ENCODE measurements at regions not wholly inside any gene's neighbourhood (a gene's known extent, or its start where the extent isn't known, plus 50 kb on each side); places are given as distances from the start of the nearest gene placed in this dataset.

- TF ChIP-seq HMGXB4 (CRISPR knock-in tag; IDR thresholded peaks at IDR 0.05; ENCODE audit: borderline replicate concordance) (no peak), NR3C1 (IDR thresholded peaks at IDR 0.05) (no peak), ZSCAN20 (CRISPR knock-in tag; IDR thresholded peaks at IDR 0.05) (no peak), ESRRA (IDR thresholded peaks at IDR 0.05; ENCODE audit: borderline replicate concordance, low read length) (no peak), MAFK (IDR thresholded peaks at IDR 0.05; ENCODE audit: partially characterized antibody) (no peak), POLR2A (IDR thresholded peaks at IDR 0.05; ENCODE audit: low read length) (no peak), TP53 (CRISPR knock-in tag; IDR thresholded peaks at IDR 0.05) (no peak), RFX5 (IDR thresholded peaks at IDR 0.05) (no peak), CEBPB (IDR thresholded peaks at IDR 0.05) (no peak), JUN (IDR thresholded peaks at IDR 0.05) (no peak)
- TF ChIP-seq, protein P1, sequence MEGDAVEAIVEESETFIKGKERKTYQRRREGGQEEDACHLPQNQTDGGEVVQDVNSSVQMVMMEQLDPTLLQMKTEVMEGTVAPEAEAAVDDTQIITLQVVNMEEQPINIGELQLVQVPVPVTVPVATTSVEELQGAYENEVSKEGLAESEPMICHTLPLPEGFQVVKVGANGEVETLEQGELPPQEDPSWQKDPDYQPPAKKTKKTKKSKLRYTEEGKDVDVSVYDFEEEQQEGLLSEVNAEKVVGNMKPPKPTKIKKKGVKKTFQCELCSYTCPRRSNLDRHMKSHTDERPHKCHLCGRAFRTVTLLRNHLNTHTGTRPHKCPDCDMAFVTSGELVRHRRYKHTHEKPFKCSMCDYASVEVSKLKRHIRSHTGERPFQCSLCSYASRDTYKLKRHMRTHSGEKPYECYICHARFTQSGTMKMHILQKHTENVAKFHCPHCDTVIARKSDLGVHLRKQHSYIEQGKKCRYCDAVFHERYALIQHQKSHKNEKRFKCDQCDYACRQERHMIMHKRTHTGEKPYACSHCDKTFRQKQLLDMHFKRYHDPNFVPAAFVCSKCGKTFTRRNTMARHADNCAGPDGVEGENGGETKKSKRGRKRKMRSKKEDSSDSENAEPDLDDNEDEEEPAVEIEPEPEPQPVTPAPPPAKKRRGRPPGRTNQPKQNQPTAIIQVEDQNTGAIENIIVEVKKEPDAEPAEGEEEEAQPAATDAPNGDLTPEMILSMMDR (IDR thresholded peaks at IDR 0.05): no peak
- TF ChIP-seq, protein P2, sequence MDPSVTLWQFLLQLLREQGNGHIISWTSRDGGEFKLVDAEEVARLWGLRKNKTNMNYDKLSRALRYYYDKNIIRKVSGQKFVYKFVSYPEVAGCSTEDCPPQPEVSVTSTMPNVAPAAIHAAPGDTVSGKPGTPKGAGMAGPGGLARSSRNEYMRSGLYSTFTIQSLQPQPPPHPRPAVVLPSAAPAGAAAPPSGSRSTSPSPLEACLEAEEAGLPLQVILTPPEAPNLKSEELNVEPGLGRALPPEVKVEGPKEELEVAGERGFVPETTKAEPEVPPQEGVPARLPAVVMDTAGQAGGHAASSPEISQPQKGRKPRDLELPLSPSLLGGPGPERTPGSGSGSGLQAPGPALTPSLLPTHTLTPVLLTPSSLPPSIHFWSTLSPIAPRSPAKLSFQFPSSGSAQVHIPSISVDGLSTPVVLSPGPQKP (IDR thresholded peaks at IDR 0.05; ENCODE audit: low read depth, low read length): no peak
Measured at GRCh38 chr11:39745401-39745800, 1714.1 kb downstream of the LRRC4C start.

Data from A549 (cell line).